Sigmoid colon (tissue), 6 donors: ENCODE measurements at regions not wholly inside any gene's neighbourhood (a gene's known extent, or its start where the extent isn't known, plus 50 kb on each side); places are given as distances from the start of the nearest gene placed in this dataset.

Experiments
- DNase-seq: peaks from one replicate; pipeline ENCODE4 v3.0.0-alpha.2; 2019
- H3K27ac ChIP-seq, 4 donors: fragments of 200-600 bp; sonication (generic); one replicate each; pipeline ENCODE4 v1.5.1; 2016 to 2019; ENCODE audit warnings: mild to moderate bottlenecking in 1 of 4
- H3K27me3 ChIP-seq, 3 donors: fragments of 200-600 bp; sonication (generic); one replicate each; pipeline ENCODE4 v1.5.1; 2019; ENCODE audit warnings: mild to moderate bottlenecking in 1 of 3
- H3K36me3 ChIP-seq, 4 donors: fragments of 200-600 bp; sonication (generic); one replicate each; pipeline ENCODE4 v1.5.1; 2016 to 2019
- H3K4me1 ChIP-seq, 4 donors: fragments of 200-600 bp; sonication (generic); one replicate each; pipeline ENCODE4 v1.5.1; 2017 to 2019
- H3K4me3 ChIP-seq, 4 donors: fragments of 200-600 bp; sonication (generic); one replicate each; pipeline ENCODE4 v1.5.1; 2017 to 2019; ENCODE audit warnings: mild to moderate bottlenecking in 2 of 4, moderate library complexity in 1 of 4
- H3K9me3 ChIP-seq, 4 donors: fragments of 200-600 bp in 3 of 4; sonication (generic) in 3 of 4; one replicate each; pipeline versions ENCODE4 v1.5.1 to v1.6.1; 2013 to 2019
- CTCF ChIP-seq, 4 experiments: fragments of 450-650 bp in 3 of 4; fragments of 200-600 bp in 1 of 4; IDR thresholded peaks; one replicate each; pipeline ENCODE4 v1.5.1; 2016 to 2019; ENCODE audit warnings: antibody characterized with exemption in 4 of 4, mild to moderate bottlenecking in 3 of 4, moderate library complexity in 2 of 4
- EP300 ChIP-seq, 4 donors: sonication (generic); formaldehyde crosslinking; IDR thresholded peaks; one replicate each; pipeline ENCODE4 v1.6.1; 2017; ENCODE audit warnings: antibody characterized with exemption in 4 of 4
- POLR2A ChIP-seq, 2 donors: fragments of 450-650 bp; IDR thresholded peaks; one replicate each; pipeline ENCODE4 v1.6.1; 2016; ENCODE audit warnings: antibody characterized with exemption in 2 of 2, mild to moderate bottlenecking in 2 of 2, moderate library complexity in 2 of 2
- POLR2AphosphoS5 ChIP-seq, 4 donors: sonication (generic); formaldehyde crosslinking; IDR thresholded peaks; one replicate each; pipeline ENCODE4 v1.6.1; 2017; ENCODE audit warnings: antibody characterized with exemption in 4 of 4
- WGBS, 2 donors: extraction: QIAGEN DNeasy Blood & Tissue Kit; methylation state at CpG; one replicate each; pipeline ENCODE4 v1.1.7; 2013; 5-methylcytosine and 5-hydroxymethylcytosine counted together
- intact Hi-C: fragments of 100-400 bp; cut with DNase I; formaldehyde crosslinking; loops from one replicate; pipeline ENCODE4 v1.15.1; 2023
- donor health status: healthy with polysubstance abuse.
- donor health status: healthy.

- Histone ChIP-seq H3K4me1 (peaks cover 0 to 14% (median 3%) of the 10 kb centered on the region in 4 donors), H3K27me3 (no peaks in the 10 kb centered on the region), H3K9me3 (no peaks in the 10 kb centered on the region), H3K27ac (no peak overlapping the region), H3K36me3 (no peaks in the 10 kb centered on the region), H3K4me3 (no peak overlapping the region)
- intact Hi-C loops: no loop called here
- TF ChIP-seq EP300 (IDR thresholded peaks at IDR 0.05) (no peak), CTCF (IDR thresholded peaks at IDR 0.05) (no peak)
- no peak for DNase-seq
- WGBS, 2 donors: 72 to 80% methylated on average over 6 of the region's 6 CpGs
These were observed 288.2 kb upstream of the TMPO start for GRCh38 chr12:98227162-98227561.

- Histone ChIP-seq H3K4me3 (no peak overlapping the region), H3K4me1 (peaks cover 0 to 14% (median 3%) of the 10 kb centered on the region in 4 donors), H3K27me3 (no peaks in the 10 kb centered on the region), H3K27ac (no peak overlapping the region), H3K36me3 (no peaks in the 10 kb centered on the region), H3K9me3 (no peaks in the 10 kb centered on the region)
- intact Hi-C loops: no loop called here
- no peak for DNase-seq
- TF ChIP-seq POLR2AphosphoS5 (IDR thresholded peaks at IDR 0.05) (no peak), CTCF (IDR thresholded peaks at IDR 0.05) (no peak), POLR2A (IDR thresholded peaks at IDR 0.05) (no peak)
- 38 to 55% methylated on average over 8 of the region's 8 CpGs for WGBS, 2 donors
These were observed 286.5 kb upstream of the TMPO start for GRCh38 chr12:98228683-98229539.

- no peaks in the 10 kb centered on the region for H3K36me3 ChIP-seq
- no peak for DNase-seq
- peaks cover 0 to 14% (median 3%) of the 10 kb centered on the region in 4 donors for H3K4me1 ChIP-seq
- H3K9me3 ChIP-seq: no peaks in the 10 kb centered on the region
- intact Hi-C loops: no loop called here
- no peak overlapping the region for H3K4me3 ChIP-seq
- TF ChIP-seq EP300 (IDR thresholded peaks at IDR 0.05): no peak
- no peak for TF ChIP-seq CTCF (IDR thresholded peaks at IDR 0.05)
- no peak for TF ChIP-seq POLR2A (IDR thresholded peaks at IDR 0.05)
- no peak for TF ChIP-seq POLR2AphosphoS5 (IDR thresholded peaks at IDR 0.05)
- no peaks in the 10 kb centered on the region for H3K27me3 ChIP-seq
- no peak overlapping the region for H3K27ac ChIP-seq
- WGBS, 2 donors: 76 to 77% methylated on average over 2 of the region's 2 CpGs
These were observed 285.9 kb upstream of the TMPO start for GRCh38 chr12:98229540-98229924.

GRCh38 chr12:98232753-98233390 lies 282.5 kb upstream of the TMPO start:
- Histone ChIP-seq H3K4me3 (no peak overlapping the region), H3K9me3 (no peaks in the 10 kb centered on the region), H3K27me3 (no peaks in the 10 kb centered on the region), H3K4me1 (peaks cover 0 to 14% (median 3%) of the 10 kb centered on the region in 4 donors), H3K27ac (no peak overlapping the region), H3K36me3 (no peaks in the 10 kb centered on the region)
- intact Hi-C loops: no loop called here
- no peak for DNase-seq
- 72 to 82% methylated on average over 3 of the region's 3 CpGs for WGBS, 2 donors
- no peak for TF ChIP-seq CTCF (IDR thresholded peaks at IDR 0.05)
- TF ChIP-seq POLR2AphosphoS5 (IDR thresholded peaks at IDR 0.05): no peak
- no peak for TF ChIP-seq POLR2A (IDR thresholded peaks at IDR 0.05)
- TF ChIP-seq EP300 (IDR thresholded peaks at IDR 0.05): no peak
